ENCODE measurements at regions not wholly inside any gene's neighbourhood (a gene's known extent, or its start where the extent isn't known, plus 50 kb on each side); places are given as distances from the start of the nearest gene placed in this dataset.

DNA sequence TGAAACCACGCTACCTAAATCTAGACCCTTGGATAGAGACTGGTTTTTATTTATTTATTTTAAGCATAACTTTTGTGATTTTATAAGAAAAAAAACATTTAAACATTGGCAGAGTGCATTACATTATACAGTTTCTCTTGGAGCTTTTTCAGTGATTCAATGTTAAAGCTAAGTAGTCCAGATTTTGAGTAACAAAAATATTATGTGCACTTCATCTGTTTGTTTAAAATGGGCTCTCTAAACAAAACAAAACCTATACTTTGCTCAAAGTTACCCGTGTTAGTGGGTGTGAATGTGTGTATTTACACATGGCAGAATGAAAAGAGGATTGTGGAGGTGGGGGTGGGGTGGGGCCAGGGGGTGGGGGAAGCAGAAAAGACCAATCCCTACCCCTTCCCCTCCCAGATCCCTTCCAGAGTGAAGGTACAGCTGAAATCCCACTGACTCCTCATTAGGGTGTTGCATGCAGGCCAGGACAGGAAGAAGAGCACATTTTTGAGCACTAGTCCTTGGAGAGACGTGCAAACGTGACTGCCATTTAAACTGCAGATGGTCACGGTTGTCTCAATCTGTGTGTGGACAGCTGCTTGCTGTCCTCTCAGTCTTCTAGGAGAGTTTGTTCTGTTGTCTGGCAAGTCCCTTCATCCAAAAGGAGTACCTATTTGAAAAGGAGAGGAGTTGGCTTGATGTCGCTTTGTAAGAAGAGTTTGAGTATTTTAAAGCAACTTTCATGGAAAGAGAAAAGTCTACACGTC, 303.0 kb downstream of the ICOS start:
- DNase-seq = no peak

DNA sequence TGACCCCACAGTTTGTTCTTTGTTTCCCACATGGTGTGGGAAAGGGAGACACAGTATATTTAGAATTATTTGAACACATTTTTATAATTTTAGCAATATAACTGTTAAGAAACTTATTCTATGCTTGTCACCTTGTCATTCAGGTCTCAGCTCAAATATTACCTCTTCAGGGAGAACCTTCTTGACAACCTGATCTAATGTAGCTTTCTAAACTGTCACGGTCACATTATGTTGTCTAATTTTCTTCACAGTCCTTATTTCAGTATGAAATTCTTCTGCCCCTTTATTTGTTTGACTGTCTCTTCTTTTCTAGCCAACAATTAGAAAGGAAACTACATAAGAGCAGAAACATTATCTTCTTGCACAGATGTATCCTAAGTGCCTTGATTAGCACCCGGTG, 304.3 kb upstream of the PARD3B start:
- no peak for DNase-seq

DNA sequence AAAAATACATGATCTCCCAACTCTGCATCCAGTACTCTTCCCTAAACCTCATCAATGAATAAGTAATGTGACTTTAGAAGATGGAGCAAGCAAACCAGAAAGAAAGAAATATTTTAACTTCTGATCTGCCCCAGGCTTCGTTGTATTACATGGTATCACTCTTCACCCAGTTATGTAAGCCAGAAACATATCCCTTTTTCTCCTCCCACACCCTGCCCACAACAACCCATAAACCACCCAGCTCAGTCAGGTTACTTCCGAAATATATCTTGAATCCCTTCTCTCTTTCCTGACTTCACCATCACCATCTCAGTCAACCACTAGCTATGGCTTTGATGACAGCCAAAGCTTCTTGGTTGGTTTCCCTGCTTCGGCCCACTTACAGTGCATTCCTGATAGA, 295.8 kb upstream of the PARD3B start:
- DNase-seq = no peak

DNA sequence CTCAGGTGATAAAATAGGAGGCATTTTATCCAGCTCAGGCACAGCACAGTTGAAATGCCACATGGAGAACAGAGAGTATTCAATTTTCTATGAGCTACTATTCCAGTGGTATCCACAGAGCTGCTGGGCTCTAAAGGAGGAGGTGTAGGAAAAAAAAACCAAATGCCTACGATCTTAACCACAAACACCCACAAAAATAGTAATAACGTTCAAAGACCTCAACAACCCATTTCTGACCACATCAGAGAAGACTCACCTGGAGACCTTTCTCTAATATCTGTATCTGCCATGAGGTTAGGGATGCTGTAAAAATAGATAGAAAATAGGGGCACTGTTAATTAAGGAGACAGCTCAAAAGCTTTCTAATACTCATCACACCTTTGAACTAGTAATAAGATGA, 294.6 kb upstream of the PARD3B start:
- no peak for DNase-seq

DNA sequence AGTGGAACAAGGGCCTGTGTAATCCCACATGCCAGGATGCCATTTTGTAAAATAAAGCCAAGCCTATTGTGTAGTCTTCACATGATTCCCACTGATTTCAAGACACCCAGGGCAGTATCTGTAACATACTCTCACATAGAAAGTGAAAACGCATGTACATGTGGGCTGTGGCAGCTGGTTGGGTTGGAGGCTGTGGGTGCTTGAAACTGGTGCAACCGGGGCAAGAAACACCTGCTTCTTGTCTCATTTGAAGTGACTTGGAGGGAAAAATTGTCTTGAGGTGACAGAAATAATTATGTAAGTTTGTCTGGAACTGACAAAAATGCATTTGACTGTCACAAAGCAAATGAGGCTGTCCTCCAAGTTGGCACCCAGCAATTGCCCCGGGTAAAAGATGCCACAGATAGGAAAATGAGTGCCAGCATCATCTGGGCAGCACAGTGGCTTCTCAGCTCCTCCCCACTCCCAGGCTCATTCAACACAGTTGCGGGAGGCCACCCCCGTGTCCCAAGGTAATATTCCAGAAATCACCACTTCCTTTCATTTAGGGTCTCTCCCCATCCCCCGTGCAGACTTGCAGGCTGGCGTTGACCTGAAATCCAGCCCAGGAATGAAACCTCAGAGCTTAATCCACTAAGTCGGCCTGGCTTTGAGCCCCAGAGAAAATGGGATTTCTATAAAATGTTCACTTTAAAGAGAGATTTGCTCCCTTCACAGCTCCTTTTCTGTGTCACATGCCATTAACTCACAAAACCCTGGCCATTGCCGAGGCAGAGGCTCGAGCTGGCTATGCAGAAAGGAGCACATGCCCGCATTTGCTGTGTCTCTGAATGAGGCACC, 293.9 kb upstream of the PARD3B start:
- no peak for DNase-seq

DNA sequence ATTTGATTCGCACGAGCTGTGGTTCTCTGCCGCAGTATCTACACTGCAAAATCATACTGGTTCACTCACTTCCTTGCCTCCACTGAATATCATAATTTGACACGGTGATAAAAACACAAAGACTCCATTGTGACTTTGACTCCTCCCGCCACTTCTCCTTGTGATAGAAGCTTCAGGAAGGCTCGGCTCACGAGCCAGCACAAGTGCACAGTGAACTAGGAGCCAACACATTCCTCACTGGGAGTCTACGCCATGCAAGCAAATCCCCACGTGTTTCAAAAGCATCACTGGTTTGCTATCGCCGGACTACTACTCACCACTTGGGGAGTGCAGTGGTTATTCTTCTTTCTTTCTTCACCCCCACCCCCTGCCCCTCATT, 293.3 kb upstream of the PARD3B start:
- DNase-seq = no peak

DNA sequence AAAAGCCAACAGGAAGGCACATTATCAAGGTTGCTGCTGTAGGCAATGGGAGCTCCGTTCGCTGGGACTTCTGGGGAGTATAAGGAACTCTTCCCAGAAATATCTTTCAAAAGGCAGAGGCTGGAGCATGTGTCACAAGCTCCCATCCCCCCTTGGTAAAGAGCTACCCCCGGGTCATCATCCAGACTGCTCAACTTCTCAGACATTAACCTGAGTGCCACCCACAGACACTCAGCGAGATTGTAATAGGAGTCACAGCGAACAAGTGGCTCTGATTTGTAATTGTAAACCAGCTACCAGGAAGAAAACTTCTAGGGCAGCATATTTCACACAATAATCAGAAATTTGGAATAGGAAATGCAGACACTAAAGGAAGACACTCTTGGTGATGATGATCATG, 290.2 kb upstream of the PARD3B start:
- DNase-seq = no peak

DNA sequence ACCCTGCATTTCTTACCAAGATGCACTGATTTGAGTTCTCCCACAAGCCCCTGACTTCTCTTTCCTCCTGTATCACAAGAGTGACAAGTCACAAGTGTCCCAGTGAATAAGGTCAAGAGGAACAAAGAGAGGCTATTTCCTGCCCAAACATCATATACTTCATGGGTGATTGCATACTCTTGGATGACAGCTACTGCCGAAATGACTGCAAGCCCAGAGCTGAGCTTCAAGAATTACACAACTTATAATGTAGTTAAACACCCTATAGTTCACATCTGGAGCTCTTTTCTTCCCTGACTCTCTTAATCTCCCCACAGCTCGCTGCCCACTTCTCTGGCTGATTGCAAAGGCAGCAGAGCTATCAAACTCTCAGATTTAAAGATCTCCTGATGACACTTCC, 289.7 kb upstream of the PARD3B start:
- no peak for DNase-seq

DNA sequence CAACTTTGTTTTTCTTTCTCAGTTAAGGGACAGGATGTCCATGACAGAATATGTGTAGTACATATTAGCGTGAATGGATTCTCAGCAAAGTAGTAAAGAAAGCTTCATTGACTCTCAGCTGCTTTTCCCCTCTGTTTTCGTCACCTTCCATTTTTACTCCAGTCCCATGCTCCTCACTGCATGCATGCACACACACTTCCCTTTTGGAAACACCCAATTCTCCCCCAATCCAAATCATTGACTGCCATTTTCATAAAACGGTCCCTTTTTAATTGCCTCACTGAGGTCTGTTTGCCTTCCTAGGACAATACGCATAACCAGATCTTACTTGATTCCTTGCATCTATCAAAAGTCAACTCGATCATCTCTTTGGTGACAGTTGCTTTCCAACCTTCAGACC, 287.5 kb upstream of the PARD3B start:
- DNase-seq = no peak

DNA sequence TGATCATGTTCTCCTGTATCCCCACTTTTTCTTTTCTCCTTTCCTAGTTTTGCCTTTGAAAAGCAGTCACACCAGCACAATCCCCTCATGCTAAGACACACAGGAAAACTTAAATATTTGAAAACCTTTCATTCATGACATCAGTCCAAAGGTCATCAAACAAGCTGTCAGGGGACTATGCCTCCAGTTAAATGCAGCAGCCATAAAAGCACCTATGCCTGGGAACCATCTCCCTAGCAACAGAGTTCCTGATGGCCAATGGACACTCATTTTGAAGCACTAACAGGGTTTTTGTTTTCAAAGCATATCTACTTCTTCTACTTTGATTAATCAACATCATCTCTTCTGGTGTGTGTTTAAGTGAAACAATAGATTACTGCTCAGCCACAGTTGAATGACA, 286.4 kb upstream of the PARD3B start:
- no peak for DNase-seq

DNA sequence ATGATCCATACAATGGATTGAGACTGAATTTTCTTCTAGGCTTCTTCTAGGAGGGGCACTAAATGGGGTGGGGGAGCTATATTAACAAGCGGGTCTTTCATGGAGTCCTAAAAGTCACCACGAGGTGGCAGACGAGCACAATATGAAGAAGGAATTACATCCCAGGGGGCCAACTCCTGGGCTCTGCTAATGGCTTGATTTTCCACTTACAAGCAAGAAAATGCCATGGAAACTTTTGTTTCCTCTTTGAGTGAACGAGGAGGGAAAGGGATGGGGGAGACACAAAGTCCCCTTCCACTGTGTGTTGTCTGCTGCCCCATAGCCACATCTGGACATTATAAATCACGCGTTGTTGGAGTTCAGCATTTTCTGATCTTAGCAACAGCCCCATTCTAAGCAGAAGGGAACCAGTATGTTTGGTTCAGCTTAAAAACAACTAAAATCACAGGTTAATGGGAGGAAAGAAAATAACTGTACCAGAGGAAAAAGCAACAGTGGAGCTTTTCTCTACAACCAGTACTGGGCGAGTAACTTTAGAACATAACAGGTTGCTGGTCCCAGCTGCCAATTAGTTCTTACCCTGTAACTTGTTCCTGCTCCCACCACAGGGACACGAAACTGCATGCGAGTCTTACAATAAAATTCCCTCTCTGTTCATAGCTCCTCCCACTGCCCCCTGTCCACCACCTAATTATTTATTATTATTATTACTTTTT, 285.0 kb upstream of the PARD3B start:
- peak; percentile 21 to 34 for DNase-seq

DNA sequence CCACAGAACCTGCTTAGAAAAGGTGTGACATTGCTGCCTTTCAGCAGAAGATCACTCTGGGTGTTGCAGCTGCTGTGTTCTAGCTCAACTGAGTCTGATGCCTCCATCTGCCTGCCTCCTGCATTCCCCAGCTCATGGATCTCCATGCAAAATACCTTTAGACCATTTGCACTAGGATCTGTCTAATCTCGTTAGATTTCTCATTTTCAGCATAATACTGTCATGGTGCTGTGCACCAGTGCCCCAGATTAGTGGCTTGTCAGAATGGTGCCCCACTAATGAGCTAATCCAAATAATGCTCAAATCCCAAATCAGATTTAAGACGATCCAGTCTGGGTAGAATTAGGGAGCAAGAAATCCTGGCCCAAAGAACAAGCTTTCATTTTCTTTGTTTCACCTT, 284.4 kb upstream of the PARD3B start:
- no peak for DNase-seq

DNA sequence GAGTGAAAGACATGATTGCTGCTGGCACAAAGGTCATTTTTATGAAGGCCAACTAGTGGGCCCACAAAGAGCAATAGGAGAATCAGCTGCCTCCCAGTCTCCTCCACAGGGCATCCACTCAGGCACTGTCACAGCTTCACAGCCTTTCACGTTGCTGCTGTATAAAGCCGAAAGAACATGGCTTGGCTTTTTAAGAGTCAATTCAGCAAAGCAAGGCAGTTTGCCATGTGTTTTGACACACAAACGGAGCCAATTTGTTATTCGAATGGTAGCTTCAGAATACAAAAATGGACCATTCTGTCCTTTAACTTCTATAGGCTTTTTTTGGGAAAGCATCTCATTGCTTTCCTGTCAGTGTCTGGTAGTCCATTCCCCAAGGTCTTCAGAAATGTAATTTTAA, 283.4 kb upstream of the PARD3B start:
- DNase-seq = no peak

DNA sequence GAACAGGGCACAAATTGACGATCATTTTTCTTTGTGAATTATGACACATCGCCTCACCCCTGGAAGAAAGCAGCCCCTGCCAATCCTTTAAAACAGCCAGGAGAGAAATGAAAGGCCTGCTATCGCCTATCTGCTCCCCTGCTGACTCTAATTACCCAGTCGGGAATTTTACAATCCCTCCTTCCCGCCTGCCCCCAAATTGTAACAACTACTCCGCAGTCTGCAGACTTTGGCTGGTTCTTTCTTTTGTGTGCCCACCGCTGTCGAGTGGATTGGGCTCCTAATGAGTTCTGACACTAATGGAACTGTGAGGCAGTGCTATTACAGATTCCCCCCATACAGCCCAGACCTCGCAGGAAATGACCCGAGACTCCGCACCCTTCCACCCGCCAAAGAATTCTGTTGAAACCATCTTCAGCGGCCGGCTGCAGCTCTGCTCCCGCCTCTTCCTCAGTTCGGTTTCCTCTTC, 281.2 kb upstream of the PARD3B start:
- no peak for DNase-seq

DNA sequence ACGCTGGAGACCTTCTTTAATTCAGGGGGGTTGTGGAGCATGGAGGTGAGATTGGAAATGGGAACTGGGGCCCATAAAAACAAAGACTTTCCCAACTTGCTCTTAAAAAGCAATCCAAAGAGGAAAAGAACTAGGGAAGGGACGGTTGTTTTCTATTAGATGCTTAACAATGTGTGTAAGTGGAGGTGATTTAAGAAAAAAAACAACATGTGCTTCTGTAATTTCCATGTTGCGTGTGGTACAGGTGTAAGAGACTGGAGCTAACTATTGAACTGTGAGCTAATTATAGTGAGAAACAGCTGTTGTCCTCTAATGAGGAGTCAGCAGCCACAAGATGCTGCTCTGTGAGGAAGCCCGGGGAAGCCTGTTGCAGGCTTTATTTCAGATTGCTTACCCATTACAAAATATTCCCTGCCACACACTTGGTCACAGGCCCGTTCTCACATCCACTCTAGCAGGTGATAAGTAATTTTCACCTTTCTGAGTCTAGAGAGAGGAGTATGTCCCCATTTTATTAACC, 280.6 kb upstream of the PARD3B start:
- DNase-seq = no peak

DNA sequence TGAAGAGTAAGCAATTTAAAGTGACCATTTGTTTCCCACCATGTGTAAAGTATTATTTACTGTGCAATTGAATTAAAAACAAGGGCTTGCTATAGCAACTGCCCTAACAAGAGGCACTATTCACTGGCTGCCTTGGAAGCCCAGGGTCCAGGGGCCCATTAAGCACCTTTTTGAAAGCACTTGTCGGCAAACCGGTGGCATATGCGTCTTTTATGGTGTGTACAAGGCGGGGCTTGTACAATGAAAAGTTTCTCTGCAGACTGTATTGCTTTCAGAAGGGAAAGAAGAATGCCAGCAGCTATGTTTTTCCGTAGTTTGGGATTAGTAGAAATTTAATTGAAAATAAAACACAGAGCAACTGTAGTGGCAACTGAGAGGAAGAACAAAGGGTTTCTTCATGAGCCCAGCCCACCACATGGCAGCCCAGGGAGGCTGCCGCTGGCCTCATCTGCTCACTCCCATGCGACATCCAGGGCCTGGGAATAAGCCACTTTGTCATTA, 279.5 kb upstream of the PARD3B start:
- DNase-seq = no peak

DNA sequence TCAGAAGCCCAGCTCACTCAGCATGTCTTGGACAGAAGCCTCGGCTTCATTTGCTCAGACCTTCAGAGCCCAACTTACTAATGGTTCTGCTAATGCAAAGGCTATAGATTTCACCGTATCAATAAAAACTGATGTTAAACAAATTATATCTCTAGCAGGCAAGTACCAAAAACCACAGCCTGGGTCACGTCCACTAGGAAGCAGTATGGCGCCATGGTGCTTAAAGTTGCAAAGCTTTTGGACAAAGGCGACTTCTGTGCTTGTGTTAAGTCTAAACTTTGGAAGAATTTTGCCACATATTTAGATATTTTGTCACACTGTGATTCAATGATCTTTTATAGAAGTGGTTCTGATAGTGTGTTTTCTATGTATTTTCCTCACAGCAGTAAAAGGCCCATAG, 276.8 kb upstream of the PARD3B start:
- no peak for DNase-seq

DNA sequence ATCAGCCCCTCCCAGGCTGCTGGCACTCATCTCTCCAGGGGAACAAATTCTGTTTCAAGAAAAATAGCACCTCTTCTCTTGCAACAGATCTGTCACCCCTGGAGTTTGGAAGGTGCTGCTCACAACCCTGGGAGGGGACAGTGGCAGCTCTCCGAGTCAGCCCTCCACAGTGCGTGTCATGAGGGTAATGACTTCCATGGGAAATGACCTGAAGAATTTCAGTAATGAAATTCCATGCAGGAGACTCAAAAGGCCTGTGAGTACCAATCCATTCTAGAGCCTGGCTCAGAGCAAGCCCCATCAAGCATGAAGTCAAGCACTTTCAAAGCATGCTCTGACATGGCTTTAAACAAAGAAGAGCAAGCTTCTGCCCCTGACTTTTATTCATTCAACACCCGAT, 276.3 kb upstream of the PARD3B start:
- DNase-seq = no peak

DNA sequence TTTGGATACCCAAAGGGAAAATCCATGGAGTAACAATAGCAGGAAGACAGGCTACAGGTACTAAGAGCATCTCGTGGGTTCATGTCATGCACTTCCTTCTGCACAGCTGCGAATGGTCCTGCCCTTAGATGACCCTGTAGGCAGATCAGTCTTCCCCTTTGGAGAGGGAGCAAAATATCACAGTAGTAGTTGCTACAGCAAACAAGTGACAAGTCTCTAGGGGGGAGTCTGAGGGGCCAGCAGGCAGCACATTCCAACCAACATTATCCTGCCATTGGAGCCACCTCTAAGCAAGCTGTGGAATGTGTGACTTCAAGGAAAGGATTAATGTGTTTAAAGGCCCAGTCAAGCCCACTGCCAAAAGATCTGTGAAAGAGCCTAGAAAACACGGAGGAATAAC, 273.2 kb upstream of the PARD3B start:
- no peak for DNase-seq

DNA sequence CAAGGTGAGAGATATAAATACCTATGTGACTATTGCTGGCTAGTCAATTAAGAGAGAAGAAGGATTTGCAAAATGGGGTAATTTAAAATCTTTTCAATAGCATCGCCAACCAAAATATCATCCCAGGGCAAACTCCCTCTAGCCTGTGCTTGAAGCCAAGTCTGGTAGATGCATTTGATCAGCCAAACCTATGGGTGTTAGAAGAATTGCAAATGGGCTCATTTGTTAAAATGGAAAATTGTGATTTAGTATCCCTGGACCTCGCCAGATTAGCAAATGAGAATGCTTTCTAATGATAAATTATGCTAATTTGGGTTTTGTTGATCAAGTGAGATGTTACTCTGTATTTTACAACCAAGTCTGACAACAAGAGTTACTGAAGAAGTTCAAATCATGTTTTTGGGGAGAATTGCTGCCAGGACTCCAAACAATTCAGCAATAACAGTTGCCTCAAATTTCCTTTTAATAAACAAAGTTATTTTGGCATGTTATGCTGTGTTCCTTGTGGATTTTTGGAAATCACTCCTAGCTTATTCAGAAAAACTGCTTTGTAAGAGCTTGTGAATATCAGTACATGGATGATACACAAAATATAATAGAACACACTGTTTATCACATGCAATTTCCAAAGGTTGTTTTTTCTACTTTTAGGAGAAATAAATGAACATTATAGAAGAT, 272.5 kb upstream of the PARD3B start:
- DNase-seq = no peak

DNA sequence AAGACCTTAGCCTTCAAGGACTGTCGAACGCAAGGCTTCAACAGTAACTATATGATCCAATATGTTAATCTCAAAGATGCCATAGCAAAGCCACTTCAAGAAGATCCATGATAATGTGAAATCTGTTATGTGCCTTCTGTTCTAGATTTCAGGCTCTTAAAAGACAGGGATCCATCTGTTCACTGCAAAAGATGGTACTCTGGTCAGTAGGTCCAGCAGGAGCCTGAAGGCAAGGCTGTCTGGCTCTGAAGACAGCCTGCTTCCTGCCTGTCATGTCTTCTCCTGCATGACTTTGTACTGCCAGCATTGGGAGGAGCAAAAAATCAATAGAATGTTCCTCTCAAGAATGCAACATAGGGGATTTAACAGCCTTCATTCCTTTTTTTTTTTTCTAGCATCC, 270.8 kb upstream of the PARD3B start:
- DNase-seq = no peak

DNA sequence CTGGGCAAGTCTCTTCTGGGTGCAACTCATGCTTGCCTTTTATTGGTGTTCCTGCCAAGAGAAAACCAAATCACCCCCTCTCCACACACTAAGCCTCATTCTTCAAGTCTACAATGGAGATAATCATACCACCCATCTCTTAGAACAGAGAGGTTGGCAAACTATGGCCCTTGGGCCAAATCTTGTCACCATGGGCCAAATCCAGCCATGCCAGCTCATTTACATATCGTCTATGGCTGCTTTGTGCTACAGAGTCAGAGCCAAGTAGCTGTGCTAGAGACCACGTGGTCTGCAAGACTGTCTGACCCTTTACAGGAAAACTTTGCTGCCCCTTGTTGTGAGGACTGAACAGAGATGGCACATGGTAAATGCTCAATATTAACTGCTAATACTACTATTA, 270.3 kb upstream of the PARD3B start:
- no peak for DNase-seq

DNA sequence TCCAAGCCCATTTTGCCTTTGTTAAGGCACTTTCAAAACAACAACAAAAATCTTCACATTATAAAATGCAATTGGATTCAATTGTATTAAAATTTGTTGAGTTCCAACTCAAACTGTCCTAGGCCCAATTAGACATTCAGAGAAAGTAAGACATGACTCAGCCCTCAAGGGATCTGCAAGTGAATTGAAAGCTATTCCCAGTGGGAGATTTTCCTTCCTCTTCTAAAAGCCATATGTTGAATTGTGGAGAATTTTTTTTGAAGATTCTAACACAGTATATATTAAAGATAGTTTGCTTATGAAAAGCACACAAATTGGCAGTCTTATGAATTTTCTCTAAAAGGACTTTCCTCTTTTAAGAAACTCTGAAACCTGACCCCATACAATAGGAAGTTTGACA, 268.0 kb upstream of the PARD3B start:
- DNase-seq = no peak

Data from Kasumi-1 (cell line).